IMR-90 (cell line): ENCODE measurements at regions not wholly inside any gene's neighbourhood (a gene's known extent, or its start where the extent isn't known, plus 50 kb on each side); places are given as distances from the start of the nearest gene placed in this dataset.

Source experiments
- ATAC-seq: fragments of 200-7000 bp; cut with Tn5 transposase; 2 replicates; pipeline ENCODE4 v1.9.1; 2020; ENCODE audit warnings: low read depth, mild to moderate bottlenecking, moderate library complexity
- BruUV-seq: library from RNA; stranded (reverse); fragments of 400-500 nt; replicated peaks from 2 replicates; lab custom pipeline; 2021; lab: Mats Ljungman, UMichigan
- CTCF ChIA-PET: fragments of 300-600 bp; formaldehyde crosslinking; extraction: SDS; loops from one replicate; lab custom pipeline; 2021; ENCODE audit warnings: antibody characterized with exemption; lab: Yijun Ruan, JAX
- POLR2A ChIA-PET: fragments of 300-600 bp; sonication (Branson Sonifier 250); formaldehyde crosslinking; loops from one replicate; lab custom pipeline; 2022; ENCODE audit warnings: antibody characterized with exemption; ENCODE audit not compliant: unreplicated experiment; lab: Charles Lee
- DNase-seq: peaks from one replicate; pipeline ENCODE4 v3.0.0; 2013
- H2AFZ ChIP-seq: replicated peaks from 2 replicates; pipeline ENCODE3; 2013; ENCODE audit warnings: low read length, mild to moderate bottlenecking; ENCODE audit not compliant: poor library complexity
- H2AK5ac ChIP-seq: 2 replicates; pipeline ENCODE4 v1.6.1; 2013; ENCODE audit warnings: low read depth, low read length, inconsistent platforms
- H2AK9ac ChIP-seq: replicated peaks from 2 replicates; pipeline ENCODE3; 2013; ENCODE audit warnings: mild to moderate bottlenecking, low read depth, low read length, moderate library complexity; ENCODE audit not compliant: poor library complexity
- H2BK120ac ChIP-seq: 2 replicates; pipeline ENCODE4 v1.6.1; 2013; ENCODE audit warnings: low read depth, low read length, inconsistent platforms
- H2BK15ac ChIP-seq: 3 replicates; pipeline ENCODE4 v1.6.1; 2013; ENCODE audit warnings: low read depth, low read length, inconsistent platforms
- H2BK20ac ChIP-seq: 2 replicates; pipeline ENCODE4 v1.6.1; 2013; ENCODE audit warnings: low read depth, mild to moderate bottlenecking, inconsistent platforms, low read length, moderate library complexity
- H2BK5ac ChIP-seq: 2 replicates; pipeline ENCODE4 v1.6.1; 2013; ENCODE audit warnings: mild to moderate bottlenecking, low read depth, low read length, inconsistent platforms; ENCODE audit not compliant: poor library complexity, severe bottlenecking
- H3K14ac ChIP-seq: replicated peaks from 2 replicates; pipeline ENCODE4 v1.6.1; 2013; ENCODE audit warnings: low read depth, low read length, inconsistent platforms
- H3K18ac ChIP-seq: 2 replicates; pipeline ENCODE4 v1.6.1; 2013; ENCODE audit warnings: low read depth, low read length, control low read depth
- H3K23ac ChIP-seq: 2 replicates; pipeline ENCODE4 v1.6.1; 2013; ENCODE audit warnings: low read depth, low read length, inconsistent platforms
- H3K27ac ChIP-seq: 2 replicates; pipeline ENCODE4 v1.5.1; 2013; ENCODE audit warnings: mild to moderate bottlenecking, control low read depth, low read length; ENCODE audit not compliant: insufficient read depth
- H3K27me3 ChIP-seq: 2 replicates; pipeline ENCODE4 v1.6.1; 2013; ENCODE audit warnings: low read length; ENCODE audit not compliant: control insufficient read depth, insufficient read depth
- H3K36me3 ChIP-seq: 2 replicates; pipeline ENCODE4 v1.6.1; 2013; ENCODE audit warnings: low read length, mixed read lengths; ENCODE audit not compliant: control insufficient read depth, insufficient read depth
- H3K4ac ChIP-seq: 2 replicates; pipeline ENCODE4 v1.6.1; 2013; ENCODE audit warnings: low read depth, low read length, inconsistent platforms
- H3K4me1 ChIP-seq: 2 replicates; pipeline ENCODE4 v1.6.1; 2013; ENCODE audit warnings: low read length, mixed read lengths; ENCODE audit not compliant: control insufficient read depth, insufficient read depth
- H3K4me2 ChIP-seq: 2 replicates; pipeline ENCODE4 v1.6.1; 2013; ENCODE audit warnings: low read depth, mild to moderate bottlenecking, control low read depth, low read length, moderate library complexity
- H3K4me3 ChIP-seq: 2 replicates; pipeline ENCODE4 v1.5.1; 2013; ENCODE audit warnings: low read depth, mild to moderate bottlenecking, control low read depth, low read length, moderate library complexity; ENCODE audit not compliant: insufficient read depth
- H3K56ac ChIP-seq: 2 replicates; pipeline ENCODE4 v1.6.1; 2013; ENCODE audit warnings: low read length, inconsistent platforms; ENCODE audit not compliant: insufficient read depth; ENCODE audit errors: extremely low read depth
- H3K79me1 ChIP-seq, 2 experiments: 2 replicates each; pipeline ENCODE4 v1.6.1; 2013; ENCODE audit warnings: low read length in 2 of 2, inconsistent platforms in 1 of 2, low read depth in 1 of 2
- H3K9ac ChIP-seq: 2 replicates; pipeline ENCODE4 v1.6.1; 2013; ENCODE audit warnings: low read depth, low read length, control low read depth
- H3K9me1 ChIP-seq: 2 replicates; pipeline ENCODE4 v1.6.1; 2013; ENCODE audit warnings: low read length, inconsistent platforms; ENCODE audit not compliant: insufficient read depth
- H3K9me3 ChIP-seq: 2 replicates; pipeline ENCODE4 v1.6.1; 2013; ENCODE audit warnings: low read length; ENCODE audit not compliant: control insufficient read depth, insufficient read depth
- H4K20me1 ChIP-seq: 2 replicates; pipeline ENCODE4 v1.6.1; 2013; ENCODE audit warnings: low read length, inconsistent platforms; ENCODE audit not compliant: insufficient read depth
- H4K5ac ChIP-seq: 2 replicates; pipeline ENCODE4 v1.6.1; 2013; ENCODE audit warnings: mild to moderate bottlenecking, low read depth, low read length, control low read depth
- H4K8ac ChIP-seq, 2 experiments: 2 replicates each; pipeline ENCODE4 v1.6.1; 2013; ENCODE audit warnings: low read depth in 2 of 2, low read length in 2 of 2, control low read depth in 1 of 2, inconsistent platforms in 1 of 2
- H4K91ac ChIP-seq: 2 replicates; pipeline ENCODE4 v1.6.1; 2013; ENCODE audit warnings: low read depth, low read length, inconsistent platforms; ENCODE audit not compliant: insufficient read depth
- BHLHE40 ChIP-seq: fragments of 150-350 bp; IDR thresholded peaks from 2 replicates; pipeline ENCODE4 v1.6.1; 2016; ENCODE audit warnings: mild to moderate bottlenecking, low read depth, low read length
- CEBPB ChIP-seq: IDR thresholded peaks from 2 replicates; pipeline ENCODE4 v1.6.1; 2012; ENCODE audit warnings: low read depth, low read length, improper control_type of control experiment
- CHD1 ChIP-seq: IDR thresholded peaks from 2 replicates; pipeline ENCODE4 v1.6.1; 2012; ENCODE audit warnings: low read depth, low read length, improper control_type of control experiment
- FOS ChIP-seq: fragments of 150-350 bp; IDR thresholded peaks from 2 replicates; pipeline ENCODE4 v1.6.1; 2016; ENCODE audit warnings: low read depth, low read length
- MAFK ChIP-seq: IDR thresholded peaks from 2 replicates; pipeline ENCODE4 v1.6.1; 2012; ENCODE audit warnings: low read depth, low read length, improper control_type of control experiment
- MAZ ChIP-seq: IDR thresholded peaks from 2 replicates; pipeline ENCODE4 v1.6.1; 2012; ENCODE audit warnings: low read depth, mild to moderate bottlenecking, low read length, improper control_type of control experiment, moderate library complexity, borderline replicate concordance
- MXI1 ChIP-seq: IDR thresholded peaks from 2 replicates; pipeline ENCODE4 v1.6.1; 2012; ENCODE audit warnings: low read depth, mild to moderate bottlenecking, low read length, moderate library complexity, borderline replicate concordance
- NFE2L2 ChIP-seq: fragments of 150-350 bp; IDR thresholded peaks from 2 replicates; pipeline ENCODE4 v1.6.1; 2016; ENCODE audit warnings: low read depth, mild to moderate bottlenecking, low read length
- POLR2A ChIP-seq: IDR thresholded peaks from 2 replicates; pipeline ENCODE4 v1.6.1; 2012; ENCODE audit warnings: mild to moderate bottlenecking, low read depth, low read length
- RAD21 ChIP-seq: IDR thresholded peaks from 2 replicates; pipeline ENCODE4 v1.6.1; 2012; ENCODE audit warnings: low read length, improper control_type of control experiment
- RCOR1 ChIP-seq: IDR thresholded peaks from 2 replicates; pipeline ENCODE4 v1.6.1; 2012; ENCODE audit warnings: mild to moderate bottlenecking, low read length, improper control_type of control experiment; ENCODE audit not compliant: insufficient replicate concordance
- RFX5 ChIP-seq: IDR thresholded peaks from 2 replicates; pipeline ENCODE4 v1.8.0; 2012; ENCODE audit warnings: low read depth, mild to moderate bottlenecking, low read length, moderate library complexity
- SMC3 ChIP-seq: fragments of 150-350 bp; IDR thresholded peaks from 2 replicates; pipeline ENCODE4 v1.6.1; 2016; ENCODE audit warnings: low read depth, mild to moderate bottlenecking, antibody characterized with exemption, low read length, moderate library complexity
- WGBS, 2 experiments: methylation state at CpG; one replicate each; pipeline versions ENCODE4 v1.1.5 to v1.1.7; 2013; ENCODE audit warnings: missing lambda C conversion rate in 2 of 2; ENCODE audit not compliant: insufficient read length in 1 of 2; ENCODE audit errors: extremely low coverage in 2 of 2; 5-methylcytosine and 5-hydroxymethylcytosine counted together
- dilution Hi-C: fragments of 300-500 bp; cut with HindIII; formaldehyde crosslinking; loops from one replicate; pipeline ENCODE4 v1.14.3; 2018; ENCODE audit warnings: low sequenced_read_pairs; ENCODE audit not compliant: unreplicated experiment
- in situ Hi-C: fragments of 300-500 bp; cut with MboI; formaldehyde crosslinking; loops from 3 replicates; pipeline ENCODE4 v1.14.3; 2019; ENCODE audit warnings: low sequenced_read_pairs, inconsistent platforms, mixed read lengths
- intact Hi-C: fragments of 100-400 bp; cut with micrococcal nuclease; formaldehyde crosslinking; loops from 2 replicates; pipeline ENCODE4 v1.10.0; 2022
- TF ChIP-seq, protein P1 (sequence below): fragments of 150-350 bp; IDR thresholded peaks from 2 replicates; pipeline ENCODE4 v1.6.1; 2017; ENCODE audit warnings: mild to moderate bottlenecking, antibody characterized with exemption, low read length, low read depth
- TF ChIP-seq, protein P2 (sequence below): fragments of 150-350 bp; IDR thresholded peaks from 2 replicates; pipeline ENCODE4 v1.6.1; 2016; ENCODE audit warnings: low read depth, mild to moderate bottlenecking, low read length, moderate library complexity, borderline replicate concordance
- TF ChIP-seq, protein P3 (sequence below): conservative IDR thresholded peaks from 2 replicates; pipeline ENCODE4 v1.5.1; 2012; ENCODE audit warnings: mild to moderate bottlenecking, low read depth, low read length, improper control_type of control experiment

DNA sequence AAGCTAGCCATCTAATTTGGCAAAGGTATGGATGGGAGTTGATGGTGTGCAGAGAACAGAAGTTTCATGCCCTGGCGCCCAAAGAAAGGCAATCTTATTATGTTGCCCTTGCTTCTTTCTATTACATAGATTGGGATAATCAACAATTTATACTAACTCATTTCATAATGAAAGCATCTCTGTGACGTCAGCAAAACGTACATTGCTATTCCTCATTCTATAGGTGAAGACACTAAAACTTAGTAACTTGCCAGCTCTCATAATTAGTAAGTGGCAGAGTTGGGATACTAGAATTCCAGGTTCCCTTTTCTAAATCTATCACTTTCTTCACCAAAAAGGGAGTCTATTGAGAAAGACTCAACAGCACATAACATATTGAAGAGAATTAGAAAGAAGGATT lies 374.8 kb downstream of the NR2F1-AS1 start:
- peaks cover 2% of the 10 kb centered on the region; the same call in 1 of the 2 replicates for H3K4me1 ChIP-seq
- no peak overlapping the region for H2BK20ac ChIP-seq
- no CpG with 5 or more reads among the region's 3 CpGs for WGBS, 2 experiments
- no peak overlapping the region for H3K56ac ChIP-seq
- no peak overlapping the region for H3K4me2 ChIP-seq
- no peak overlapping the region for H3K4me3 ChIP-seq
- H2BK5ac ChIP-seq, result no peak overlapping the region
- DNase-seq (no peak), ATAC-seq (no peak)
- H2AFZ ChIP-seq, result no peak overlapping the region
- dilution Hi-C loops (no loop called here), intact Hi-C loops (no loop called here), in situ Hi-C loops (no loop called here)
- H3K14ac ChIP-seq, result no peak overlapping the region
- H3K23ac ChIP-seq, result no peak overlapping the region
- no peaks in the 10 kb centered on the region for H3K79me1 ChIP-seq
- no peak overlapping the region for H4K5ac ChIP-seq
- ChIA-PET CTCF (no interaction called here), POLR2A (no interaction called here)
- no peaks in the 10 kb centered on the region for H3K36me3 ChIP-seq
- no peak overlapping the region for H2AK9ac ChIP-seq
- H3K27me3 ChIP-seq, result no peaks in the 10 kb centered on the region
- no peak overlapping the region for H2BK120ac ChIP-seq
- H4K20me1 ChIP-seq, result no peaks in the 10 kb centered on the region
- H3K9me1 ChIP-seq, result no peaks in the 10 kb centered on the region
- no peak overlapping the region for H3K9ac ChIP-seq
- BruUV-seq, result no TSS peak
- H3K4ac ChIP-seq, result no peak overlapping the region
- no peak for TF ChIP-seq MXI1
- no peak for TF ChIP-seq BHLHE40
- no peak for TF ChIP-seq NFE2L2
- no peak for TF ChIP-seq SMC3
- TF ChIP-seq, protein P1, sequence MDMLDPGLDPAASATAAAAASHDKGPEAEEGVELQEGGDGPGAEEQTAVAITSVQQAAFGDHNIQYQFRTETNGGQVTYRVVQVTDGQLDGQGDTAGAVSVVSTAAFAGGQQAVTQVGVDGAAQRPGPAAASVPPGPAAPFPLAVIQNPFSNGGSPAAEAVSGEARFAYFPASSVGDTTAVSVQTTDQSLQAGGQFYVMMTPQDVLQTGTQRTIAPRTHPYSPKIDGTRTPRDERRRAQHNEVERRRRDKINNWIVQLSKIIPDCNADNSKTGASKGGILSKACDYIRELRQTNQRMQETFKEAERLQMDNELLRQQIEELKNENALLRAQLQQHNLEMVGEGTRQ, result no peak
- TF ChIP-seq RAD21, result no peak
- no peak for TF ChIP-seq MAFK
- no peak for TF ChIP-seq FOS
- no peak for TF ChIP-seq CHD1
- TF ChIP-seq MAZ, result no peak
- no peak for TF ChIP-seq POLR2A
- TF ChIP-seq, protein P2, sequence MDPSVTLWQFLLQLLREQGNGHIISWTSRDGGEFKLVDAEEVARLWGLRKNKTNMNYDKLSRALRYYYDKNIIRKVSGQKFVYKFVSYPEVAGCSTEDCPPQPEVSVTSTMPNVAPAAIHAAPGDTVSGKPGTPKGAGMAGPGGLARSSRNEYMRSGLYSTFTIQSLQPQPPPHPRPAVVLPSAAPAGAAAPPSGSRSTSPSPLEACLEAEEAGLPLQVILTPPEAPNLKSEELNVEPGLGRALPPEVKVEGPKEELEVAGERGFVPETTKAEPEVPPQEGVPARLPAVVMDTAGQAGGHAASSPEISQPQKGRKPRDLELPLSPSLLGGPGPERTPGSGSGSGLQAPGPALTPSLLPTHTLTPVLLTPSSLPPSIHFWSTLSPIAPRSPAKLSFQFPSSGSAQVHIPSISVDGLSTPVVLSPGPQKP, result no peak
- no peak for TF ChIP-seq RCOR1
- TF ChIP-seq, protein P3, sequence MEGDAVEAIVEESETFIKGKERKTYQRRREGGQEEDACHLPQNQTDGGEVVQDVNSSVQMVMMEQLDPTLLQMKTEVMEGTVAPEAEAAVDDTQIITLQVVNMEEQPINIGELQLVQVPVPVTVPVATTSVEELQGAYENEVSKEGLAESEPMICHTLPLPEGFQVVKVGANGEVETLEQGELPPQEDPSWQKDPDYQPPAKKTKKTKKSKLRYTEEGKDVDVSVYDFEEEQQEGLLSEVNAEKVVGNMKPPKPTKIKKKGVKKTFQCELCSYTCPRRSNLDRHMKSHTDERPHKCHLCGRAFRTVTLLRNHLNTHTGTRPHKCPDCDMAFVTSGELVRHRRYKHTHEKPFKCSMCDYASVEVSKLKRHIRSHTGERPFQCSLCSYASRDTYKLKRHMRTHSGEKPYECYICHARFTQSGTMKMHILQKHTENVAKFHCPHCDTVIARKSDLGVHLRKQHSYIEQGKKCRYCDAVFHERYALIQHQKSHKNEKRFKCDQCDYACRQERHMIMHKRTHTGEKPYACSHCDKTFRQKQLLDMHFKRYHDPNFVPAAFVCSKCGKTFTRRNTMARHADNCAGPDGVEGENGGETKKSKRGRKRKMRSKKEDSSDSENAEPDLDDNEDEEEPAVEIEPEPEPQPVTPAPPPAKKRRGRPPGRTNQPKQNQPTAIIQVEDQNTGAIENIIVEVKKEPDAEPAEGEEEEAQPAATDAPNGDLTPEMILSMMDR, result no peak
- TF ChIP-seq RFX5, result no peak
- no peak for TF ChIP-seq CEBPB
- H3K9me3 ChIP-seq, result no peaks in the 10 kb centered on the region
- no peak overlapping the region; the same call in 2 of the 3 replicates for H2BK15ac ChIP-seq
- H4K8ac ChIP-seq, result no peak overlapping the region
- H3K18ac ChIP-seq, result no peak overlapping the region
- no peak overlapping the region for H3K27ac ChIP-seq
- no peak overlapping the region for H2AK5ac ChIP-seq
- H4K91ac ChIP-seq, result no peak overlapping the region
